Dedifferentiated amniotic fluid mesenchymal stem cell (primary cell): ENCODE measurements at regions not wholly inside any gene's neighbourhood (a gene's known extent, or its start where the extent isn't known, plus 50 kb on each side); places are given as distances from the start of the nearest gene placed in this dataset.
"Not testable (repeated sequence)": the region's sequence is repeated elsewhere in the genome, so short reads cannot be mapped to it uniquely, and the experiment has no call there.

Experiments used
- DNase-seq: peaks from one replicate; pipeline ENCODE4 v3.0.0-alpha.2; 2016; ENCODE audit errors: extremely low spot score

- DNase-seq: peak; percentile 15
Observed at GRCh38 chr21:27076025-27076424, 109.1 kb upstream of the ADAMTS5 start.

GRCh38 chr21:27070861-27071670 lies 104.2 kb upstream of the ADAMTS5 start:
- DNase-seq: peak; percentile 16

GRCh38 chr21:27068811-27069210 lies 101.9 kb upstream of the ADAMTS5 start:
- no peak for DNase-seq

- DNase-seq: no peak
Observed at GRCh38 chr21:27067226-27067625, 100.3 kb upstream of the ADAMTS5 start.

- no peak for DNase-seq
Observed at GRCh38 chr21:27062443-27062842, 95.6 kb upstream of the ADAMTS5 start.

- DNase-seq: no peak
Observed at GRCh38 chr21:27061770-27062169, 94.9 kb upstream of the ADAMTS5 start.

- DNase-seq: peak; percentile 34
Observed at GRCh38 chr21:27060190-27060589, 93.3 kb upstream of the ADAMTS5 start.

- DNase-seq: no peak
Observed at GRCh38 chr21:27058673-27059605, 92.1 kb upstream of the ADAMTS5 start.

- no peak for DNase-seq
Observed at GRCh38 chr21:27057997-27058396, 91.1 kb upstream of the ADAMTS5 start.

GRCh38 chr21:27047658-27048314 lies 80.9 kb upstream of the ADAMTS5 start:
- peak; percentile 57 for DNase-seq

- DNase-seq: peak; percentile 48
Observed at GRCh38 chr21:27047283-27047657, 80.4 kb upstream of the ADAMTS5 start.

GRCh38 chr21:27045281-27045985 lies 78.5 kb upstream of the ADAMTS5 start:
- no peak for DNase-seq

- no peak for DNase-seq
Observed at GRCh38 chr21:27043377-27043776, 76.5 kb upstream of the ADAMTS5 start.

- no peak for DNase-seq
Observed at GRCh38 chr21:27040738-27041469, 74.0 kb upstream of the ADAMTS5 start.

GRCh38 chr21:27036736-27037301 lies 69.9 kb upstream of the ADAMTS5 start:
- DNase-seq: no peak

GRCh38 chr21:27035791-27036190 lies 68.9 kb upstream of the ADAMTS5 start:
- DNase-seq: no peak

- DNase-seq: no peak
Observed at GRCh38 chr21:27034796-27035195, 67.9 kb upstream of the ADAMTS5 start.

GRCh38 chr21:27033471-27033870 lies 66.6 kb upstream of the ADAMTS5 start:
- DNase-seq: no peak

- DNase-seq: no peak
Observed at GRCh38 chr21:27026501-27026900, 59.6 kb upstream of the ADAMTS5 start.

GRCh38 chr21:27025708-27026107 lies 58.8 kb upstream of the ADAMTS5 start:
- DNase-seq: not testable (repeated sequence)

GRCh38 chr21:27024971-27025370 lies 58.1 kb upstream of the ADAMTS5 start:
- DNase-seq: no peak
